GM12878 (cell line): ENCODE measurements at regions not wholly inside any gene's neighbourhood (a gene's known extent, or its start where the extent isn't known, plus 50 kb on each side); places are given as distances from the start of the nearest gene placed in this dataset.

ENCODE experiments used
- CTCF ChIP-seq, 3 experiments: IDR thresholded peaks in 2 of 3; conservative IDR thresholded peaks in 1 of 3; 2 replicates each; pipeline ENCODE4 v1.5.1; 2011; ENCODE audit warnings: low read depth in 3 of 3, low read length in 3 of 3, mild to moderate bottlenecking in 3 of 3, control low read depth in 2 of 3, moderate library complexity in 2 of 3, inconsistent platforms in 1 of 3, mixed read lengths in 1 of 3; ENCODE audit not compliant: control insufficient read depth in 2 of 3, insufficient read depth in 1 of 3; ENCODE audit errors: extremely low read depth in 1 of 3
- EZH2 ChIP-seq: IDR thresholded peaks from 2 replicates; pipeline ENCODE4 v1.6.1; 2012; ENCODE audit warnings: low read depth, mild to moderate bottlenecking, control low read depth, inconsistent platforms, low read length, borderline replicate concordance; ENCODE audit not compliant: control insufficient read depth
- NBN ChIP-seq: fragments of 450-650 bp; IDR thresholded peaks from 2 replicates; pipeline ENCODE4 v1.6.1; 2016
- RAD21 ChIP-seq: IDR thresholded peaks from 2 replicates; pipeline ENCODE4 v1.6.1; 2011; ENCODE audit warnings: mild to moderate bottlenecking, low read depth, low read length, moderate library complexity; ENCODE audit not compliant: insufficient read depth

GRCh38 chr7:89914711-89915110, 239.6 kb upstream of the STEAP1 start:
- TF ChIP-seq RAD21 (no peak), CTCF (IDR thresholded peaks at IDR 0.05 in 2 of 3, conservative IDR thresholded peaks at IDR 0.05 in 1 of 3; ENCODE audit: control insufficient read depth in 2 of 3, extremely low read depth in 1 of 3, insufficient read depth in 1 of 3, low read depth in 3 of 3, low read length in 3 of 3) (no peak), EZH2 (no peak), NBN (no peak)
